HUES6 (cell line): ENCODE measurements at regions not wholly inside any gene's neighbourhood (a gene's known extent, or its start where the extent isn't known, plus 50 kb on each side); places are given as distances from the start of the nearest gene placed in this dataset.

Experiments used
- H3K27ac ChIP-seq: 2 replicates; pipeline ENCODE4 v1.7.0; 2013; ENCODE audit warnings: low read depth, mild to moderate bottlenecking, low read length, inconsistent platforms
- H3K27me3 ChIP-seq: 2 replicates; pipeline ENCODE4 v1.6.1; 2013; ENCODE audit warnings: low read length; ENCODE audit not compliant: control insufficient read depth, insufficient read depth
- H3K36me3 ChIP-seq: 2 replicates; pipeline ENCODE4 v1.6.1; 2013; ENCODE audit warnings: low read length; ENCODE audit not compliant: control insufficient read depth, insufficient read depth
- H3K4me1 ChIP-seq: 2 replicates; pipeline ENCODE4 v1.6.1; 2013; ENCODE audit warnings: low read length; ENCODE audit not compliant: control insufficient read depth, insufficient read depth
- H3K4me3 ChIP-seq: 2 replicates; pipeline ENCODE4 v1.5.1; 2013; ENCODE audit warnings: low read depth, low read length
- H3K9ac ChIP-seq: one replicate; pipeline ENCODE4 v1.6.1; 2013; ENCODE audit warnings: mild to moderate bottlenecking, low read length
- H3K9me3 ChIP-seq: 2 replicates; pipeline ENCODE4 v1.6.1; 2013; ENCODE audit warnings: low read depth, low read length; ENCODE audit not compliant: control insufficient read depth, insufficient read depth

DNA sequence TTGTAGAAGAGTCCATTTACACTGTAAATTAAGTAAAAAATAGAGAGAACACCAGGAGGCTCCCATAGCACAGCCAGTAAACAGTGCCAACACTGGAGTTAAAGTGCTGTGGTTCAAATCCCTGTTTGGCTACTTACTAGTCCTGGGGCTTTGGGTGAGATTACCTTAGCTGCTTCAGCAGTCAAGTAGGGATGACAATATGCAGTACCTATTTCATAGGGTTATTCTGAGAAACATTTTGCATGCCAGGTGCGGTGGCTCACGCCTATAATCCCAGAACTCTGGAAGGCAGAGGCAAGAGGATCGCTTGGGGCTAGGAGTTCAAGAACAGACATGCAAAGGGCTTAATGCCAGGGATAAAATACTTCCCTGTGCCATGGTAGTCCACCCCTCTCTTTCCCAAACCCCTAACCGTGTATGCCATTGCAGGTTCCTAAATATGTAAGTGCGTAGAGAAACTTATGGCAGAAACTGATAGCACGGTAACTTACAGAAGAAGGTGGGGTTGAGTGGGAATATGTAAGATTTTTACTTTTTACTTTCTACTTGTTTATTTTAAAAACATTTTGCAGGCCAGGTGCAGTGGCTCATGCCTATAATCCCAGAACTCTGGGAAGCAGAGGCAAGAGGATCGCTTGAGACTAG lies 86.4 kb upstream of the PICALM start:
- no peaks in the 10 kb centered on the region for H3K9me3 ChIP-seq

DNA sequence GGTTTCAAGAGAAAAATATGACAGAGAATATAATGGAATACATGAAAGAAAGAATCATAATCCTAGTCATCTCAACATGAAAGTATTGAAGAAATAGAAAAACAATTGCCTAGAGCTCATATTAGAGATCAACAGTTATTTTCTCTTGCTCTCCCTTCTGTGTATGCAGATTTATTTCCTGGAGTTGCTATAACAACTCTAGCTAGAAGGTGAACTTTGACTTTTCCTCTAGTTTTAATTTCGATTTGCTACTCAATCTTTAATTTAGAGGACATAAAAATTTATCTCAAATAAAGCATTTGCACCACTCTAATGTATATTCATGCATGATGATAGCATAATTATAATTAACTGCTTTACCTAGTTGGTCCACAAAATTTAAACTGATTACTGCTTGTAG lies 84.6 kb upstream of the PICALM start:
- Histone ChIP-seq H3K27me3 (no peaks in the 10 kb centered on the region), H3K9me3 (no peaks in the 10 kb centered on the region), H3K4me3 (no peak overlapping the region), H3K4me1 (peaks cover 16% of the 10 kb centered on the region; the same call in 1 of the 2 replicates), H3K27ac (no peak overlapping the region), H3K36me3 (no peaks in the 10 kb centered on the region), H3K9ac (no peak overlapping the region)

More for the DNA sequence above, 86.4 kb upstream of the PICALM start:
- no peak overlapping the region for H3K9ac ChIP-seq
- peaks cover 13% of the 10 kb centered on the region; the same call in 1 of the 2 replicates for H3K4me1 ChIP-seq
- no peaks in the 10 kb centered on the region for H3K36me3 ChIP-seq
- no peak overlapping the region for H3K4me3 ChIP-seq
- no peak overlapping the region for H3K27ac ChIP-seq
- H3K27me3 ChIP-seq, result no peaks in the 10 kb centered on the region

DNA sequence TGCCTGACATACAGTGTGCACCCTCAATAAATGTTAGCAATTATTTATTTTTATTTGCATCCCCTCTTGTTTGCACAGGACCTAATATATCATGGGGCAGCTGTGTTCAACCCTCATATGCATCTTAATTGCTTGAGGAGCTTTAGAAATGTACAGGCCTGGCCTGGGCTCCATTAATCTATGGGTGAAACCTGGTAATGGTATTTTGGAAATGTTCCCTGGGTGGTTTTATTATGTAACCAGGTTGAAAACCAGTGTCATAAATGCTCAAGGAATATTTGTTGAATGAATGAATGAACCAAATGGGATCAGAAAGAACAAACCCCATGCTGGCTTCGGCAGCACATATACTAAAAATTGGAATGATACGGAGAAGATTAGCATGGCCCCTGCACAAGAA lies 84.0 kb upstream of the PICALM start:
- Histone ChIP-seq H3K27ac (no peak overlapping the region), H3K36me3 (no peaks in the 10 kb centered on the region), H3K4me1 (peaks cover 19% of the 10 kb centered on the region; the same call in 1 of the 2 replicates), H3K4me3 (no peak overlapping the region), H3K27me3 (no peaks in the 10 kb centered on the region), H3K9ac (no peak overlapping the region), H3K9me3 (no peaks in the 10 kb centered on the region)

DNA sequence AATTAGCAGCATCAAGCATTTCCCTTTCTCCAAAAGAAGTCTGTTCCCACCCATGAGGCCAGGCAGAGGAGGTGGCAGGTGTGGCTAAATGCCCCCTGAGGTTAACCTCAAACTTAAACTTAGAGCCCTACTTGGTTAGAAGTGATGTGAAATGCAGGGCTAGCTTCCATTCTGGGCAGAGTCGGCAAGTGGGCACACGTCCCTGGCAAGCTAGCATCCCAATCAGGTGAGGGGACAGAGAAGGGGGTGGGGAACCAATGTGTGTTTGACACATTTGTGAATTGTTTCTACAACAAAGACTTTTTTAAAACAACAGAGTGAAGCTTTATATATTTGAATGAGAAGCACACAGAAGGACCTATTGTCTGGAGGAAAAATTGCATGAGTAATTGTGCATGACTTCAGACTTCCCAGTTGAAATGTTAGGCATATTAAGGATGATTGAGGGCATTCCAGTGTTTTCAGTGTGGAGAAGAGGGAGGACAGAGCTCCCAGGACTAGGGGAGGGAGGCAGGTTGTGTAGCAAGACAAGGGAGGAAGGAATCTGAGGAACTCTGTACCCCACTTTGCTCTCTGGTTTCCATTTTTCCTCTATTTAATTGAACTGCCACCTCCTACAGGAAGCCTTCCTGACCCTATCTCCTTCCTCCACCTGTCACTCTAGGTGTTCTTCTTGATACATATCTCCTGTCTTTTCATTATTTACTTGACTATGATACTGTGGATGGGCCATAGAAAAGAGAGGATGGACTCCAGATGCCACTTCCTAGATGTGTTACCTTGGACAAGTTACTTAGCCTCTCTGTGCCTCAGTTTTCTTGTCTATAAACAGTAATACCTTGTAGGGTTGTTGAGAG lies 83.3 kb upstream of the PICALM start:
- H3K27me3 ChIP-seq, result no peaks in the 10 kb centered on the region
- H3K4me3 ChIP-seq, result no peak overlapping the region
- H3K9me3 ChIP-seq, result no peaks in the 10 kb centered on the region
- peaks cover 19% of the 10 kb centered on the region; the same call in 1 of the 2 replicates for H3K4me1 ChIP-seq
- H3K27ac ChIP-seq, result no peak overlapping the region
- no peaks in the 10 kb centered on the region for H3K36me3 ChIP-seq
- H3K9ac ChIP-seq, result no peak overlapping the region

DNA sequence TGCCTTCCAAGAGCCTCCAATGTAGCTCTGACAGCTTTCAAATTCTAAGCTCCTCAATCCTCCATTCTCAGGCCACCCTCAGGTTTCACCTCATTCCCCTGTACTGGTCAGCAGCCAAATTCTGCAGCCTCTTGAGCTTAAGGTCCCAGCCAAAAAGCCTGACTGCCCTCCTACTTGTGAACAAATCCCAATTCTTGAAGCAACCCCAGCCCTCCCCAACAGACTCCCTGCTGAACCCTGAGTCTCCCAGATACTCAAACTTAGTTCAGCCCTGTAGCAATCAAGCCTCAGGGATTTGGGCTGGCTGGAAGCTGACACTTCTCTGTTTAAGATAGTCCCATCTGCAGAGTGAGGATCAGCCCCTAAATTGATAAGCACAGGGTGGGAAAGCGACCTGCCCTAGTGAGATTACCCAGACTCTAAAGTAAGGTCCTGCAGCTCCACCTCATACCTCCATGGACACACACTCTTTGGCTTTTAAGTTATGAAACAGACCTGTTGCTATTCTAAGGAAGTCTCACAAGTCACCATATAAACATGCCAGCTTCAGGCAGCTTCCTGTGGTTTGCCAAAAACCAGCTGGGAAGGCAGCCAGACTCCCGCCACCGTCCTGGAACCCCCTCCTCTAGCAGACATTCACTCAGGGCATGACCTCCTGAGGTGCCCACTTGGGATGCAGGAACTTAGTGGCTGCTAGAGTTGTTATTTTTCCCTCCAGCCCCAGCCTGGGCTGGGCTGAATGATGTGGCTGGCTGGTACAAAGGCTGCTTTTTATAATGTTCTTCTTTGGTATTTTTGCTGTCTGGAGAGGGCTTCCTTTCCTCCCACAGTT lies 82.5 kb upstream of the PICALM start:
- no peak overlapping the region for H3K9ac ChIP-seq
- H3K27ac ChIP-seq, result no peak overlapping the region
- H3K4me1 ChIP-seq, result peaks cover 19% of the 10 kb centered on the region; the same call in 1 of the 2 replicates

DNA sequence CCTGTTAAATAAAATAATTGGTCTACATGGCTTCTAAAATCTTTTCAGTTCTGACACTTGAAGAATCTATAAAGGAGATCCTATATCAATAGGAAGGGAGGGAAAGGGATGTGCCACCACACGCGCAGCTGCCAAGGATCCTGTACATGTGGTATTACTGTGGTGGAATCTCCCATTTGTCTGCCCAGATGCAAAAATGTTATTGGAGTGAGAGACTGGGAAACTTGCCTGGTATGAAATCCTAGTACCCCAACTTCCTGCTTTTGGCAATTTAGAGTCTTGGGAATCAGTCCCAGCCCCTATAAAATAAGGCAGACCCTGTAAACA lies 81.9 kb upstream of the PICALM start:
- no peaks in the 10 kb centered on the region for H3K9me3 ChIP-seq
- peaks cover 19% of the 10 kb centered on the region; the same call in 1 of the 2 replicates for H3K4me1 ChIP-seq
- no peak overlapping the region for H3K4me3 ChIP-seq
- H3K27me3 ChIP-seq, result no peaks in the 10 kb centered on the region
- H3K9ac ChIP-seq, result no peak overlapping the region
- no peaks in the 10 kb centered on the region for H3K36me3 ChIP-seq
- no peak overlapping the region for H3K27ac ChIP-seq

More for the DNA sequence above, 82.5 kb upstream of the PICALM start:
- Histone ChIP-seq H3K9me3 (no peaks in the 10 kb centered on the region), H3K36me3 (no peaks in the 10 kb centered on the region), H3K27me3 (no peaks in the 10 kb centered on the region), H3K4me3 (no peak overlapping the region)

DNA sequence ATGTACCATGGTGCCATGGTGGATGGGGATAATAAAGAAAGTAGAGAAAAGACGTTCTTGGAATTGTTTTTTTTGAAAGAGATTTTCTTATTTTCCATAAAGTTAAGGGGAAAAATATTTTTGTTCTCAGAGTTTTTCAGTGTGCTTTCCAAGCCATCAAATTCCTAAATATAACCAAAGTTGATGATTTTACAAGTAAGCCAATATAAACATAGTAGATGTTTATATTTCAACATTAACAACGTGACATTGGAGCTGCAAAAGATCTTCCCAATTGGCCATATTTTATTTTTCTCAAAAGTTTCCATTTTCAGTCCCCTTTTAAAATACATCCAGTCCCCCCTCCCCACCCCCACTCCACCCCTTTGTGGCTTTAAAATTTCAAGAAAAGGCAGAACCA lies 80.9 kb upstream of the PICALM start:
- Histone ChIP-seq H3K27ac (no peak overlapping the region), H3K27me3 (no peaks in the 10 kb centered on the region), H3K4me3 (no peak overlapping the region), H3K9ac (no peak overlapping the region), H3K36me3 (no peaks in the 10 kb centered on the region), H3K9me3 (no peaks in the 10 kb centered on the region), H3K4me1 (peaks cover 19% of the 10 kb centered on the region; the same call in 1 of the 2 replicates)

DNA sequence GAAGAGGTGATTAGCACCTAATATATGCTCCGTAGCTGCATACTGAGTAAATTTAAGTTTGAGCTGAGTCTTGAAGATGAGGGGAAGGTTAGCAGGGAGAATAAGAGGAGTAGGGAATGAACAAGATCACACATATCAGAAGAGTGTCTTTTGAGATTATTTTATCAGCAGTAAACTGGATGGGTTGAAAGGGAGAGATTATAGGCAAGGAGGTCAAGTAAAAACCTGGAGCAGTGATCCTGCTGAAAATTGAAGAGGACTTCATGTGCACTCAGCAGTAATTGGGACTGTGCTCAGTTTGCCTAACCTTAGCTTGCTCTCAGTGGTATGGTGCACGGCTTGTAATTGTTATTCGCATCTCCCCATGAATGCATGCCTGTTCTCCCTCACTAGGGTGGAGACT lies 79.5 kb upstream of the PICALM start:
- Histone ChIP-seq H3K9me3 (no peaks in the 10 kb centered on the region), H3K27ac (no peak overlapping the region), H3K36me3 (no peaks in the 10 kb centered on the region), H3K4me1 (peaks cover 19% of the 10 kb centered on the region; the same call in 1 of the 2 replicates), H3K9ac (no peak overlapping the region), H3K27me3 (no peaks in the 10 kb centered on the region), H3K4me3 (no peak overlapping the region)

DNA sequence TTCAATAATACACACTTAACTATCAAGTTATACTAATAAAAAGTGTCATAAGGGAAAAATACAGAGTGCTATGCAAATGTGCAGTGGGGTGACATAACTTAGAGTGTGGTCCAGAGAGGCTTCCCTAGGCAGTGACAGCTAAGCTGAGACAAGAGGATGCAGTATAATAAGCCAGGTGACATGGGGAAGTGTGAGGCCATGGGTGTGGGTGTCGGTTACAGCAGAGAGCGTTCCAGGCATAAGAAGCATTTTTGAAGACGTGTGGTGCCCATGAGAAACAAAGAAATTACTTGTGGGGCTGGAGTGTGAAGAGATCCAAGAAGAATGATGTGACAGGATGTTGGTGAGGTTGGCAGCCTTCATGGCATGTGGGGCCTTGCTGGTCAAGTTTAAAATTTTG lies 78.1 kb upstream of the PICALM start:
- Histone ChIP-seq H3K27me3 (no peaks in the 10 kb centered on the region), H3K9me3 (no peaks in the 10 kb centered on the region), H3K27ac (no peak overlapping the region), H3K4me3 (no peak overlapping the region), H3K9ac (no peak overlapping the region), H3K4me1 (peaks cover 18% of the 10 kb centered on the region; the same call in 1 of the 2 replicates), H3K36me3 (no peaks in the 10 kb centered on the region)

DNA sequence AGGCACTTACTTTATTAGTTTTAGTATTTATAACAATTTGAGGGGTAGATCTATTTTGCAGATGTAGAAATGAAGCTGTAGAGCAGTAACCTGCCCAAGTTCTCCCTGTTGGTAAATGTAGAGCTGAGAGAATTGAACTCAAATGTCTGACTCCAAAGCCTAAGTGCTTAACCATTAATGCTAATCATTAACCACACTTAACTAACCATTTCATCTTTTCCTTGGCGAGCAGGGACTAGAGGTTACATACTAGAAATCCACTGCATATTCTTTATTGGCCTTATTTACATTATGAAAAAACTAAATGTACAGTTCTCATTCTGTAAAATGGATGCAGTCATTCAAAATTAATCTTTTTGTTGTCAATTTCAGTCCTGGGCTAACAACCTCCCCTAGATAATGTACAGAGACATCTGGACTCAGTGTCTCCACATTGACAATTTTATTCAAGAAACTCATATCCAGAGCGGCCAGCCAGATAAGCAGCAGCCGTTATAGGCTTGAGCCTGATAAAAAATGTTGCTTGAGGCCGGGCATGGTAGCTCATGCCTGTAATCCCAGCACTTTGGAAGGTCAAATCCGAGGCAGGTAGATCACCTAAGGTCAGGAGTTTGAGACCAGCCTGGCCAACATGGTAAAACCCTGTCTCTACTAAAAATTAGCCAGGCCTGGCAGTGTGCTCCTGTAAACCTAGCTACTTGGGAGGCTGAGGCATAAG lies 76.7 kb upstream of the PICALM start:
- Histone ChIP-seq H3K9me3 (no peaks in the 10 kb centered on the region), H3K27ac (no peak overlapping the region), H3K4me1 (peaks cover 6% of the 10 kb centered on the region; the same call in 1 of the 2 replicates), H3K9ac (no peak overlapping the region), H3K27me3 (no peaks in the 10 kb centered on the region), H3K36me3 (no peaks in the 10 kb centered on the region), H3K4me3 (no peak overlapping the region)
